ENCODE measurements at regions not wholly inside any gene's neighbourhood (a gene's known extent, or its start where the extent isn't known, plus 50 kb on each side); places are given as distances from the start of the nearest gene placed in this dataset.

- H3K4me3 ChIP-seq, result no peak overlapping the region
- H3K4me1 ChIP-seq (replicated peaks), result no peaks in the 10 kb centered on the region
- no peaks in the 10 kb centered on the region for H3K9me3 ChIP-seq
- no peak overlapping the region for H3K27ac ChIP-seq
- no peaks in the 10 kb centered on the region for H3K27me3 ChIP-seq (replicated peaks; ENCODE audit: insufficient read depth)
- 89% methylated on average over 8 of the region's 8 CpGs for WGBS
- H3K36me3 ChIP-seq, result no peaks in the 10 kb centered on the region
- intact Hi-C loops (cut with DNase I), result no loop called here
- DNase-seq (ENCODE audit: low spot score), result no peak
- TF ChIP-seq POLR2AphosphoS5 (IDR thresholded peaks at IDR 0.05) (no peak), POLR2A (IDR thresholded peaks at IDR 0.05) (no peak), CTCF (IDR thresholded peaks at IDR 0.05) (no peak)
Observed at GRCh38 chr3:15973414-15973813, 175.6 kb upstream of the ANKRD28 start.

- intact Hi-C loops (cut with DNase I), result no loop called here
- Histone ChIP-seq H3K36me3 (no peaks in the 10 kb centered on the region), H3K27me3 (replicated peaks; ENCODE audit: insufficient read depth) (no peaks in the 10 kb centered on the region), H3K4me1 (replicated peaks) (no peaks in the 10 kb centered on the region), H3K9me3 (no peaks in the 10 kb centered on the region), H3K4me3 (no peak overlapping the region), H3K27ac (no peak overlapping the region)
- 83% methylated on average over 1 of the region's 1 CpG for WGBS
- no peak for DNase-seq (ENCODE audit: low spot score)
- TF ChIP-seq POLR2A (IDR thresholded peaks at IDR 0.05) (no peak), CTCF (IDR thresholded peaks at IDR 0.05) (no peak), POLR2AphosphoS5 (IDR thresholded peaks at IDR 0.05) (no peak)
Observed at GRCh38 chr3:15973940-15974339, 176.2 kb upstream of the ANKRD28 start.

GRCh38 chr3:15974647-15975046 is 176.9 kb upstream of the ANKRD28 start:
- Histone ChIP-seq H3K27ac (no peak overlapping the region), H3K4me1 (replicated peaks) (no peaks in the 10 kb centered on the region), H3K36me3 (no peaks in the 10 kb centered on the region), H3K27me3 (replicated peaks; ENCODE audit: insufficient read depth) (no peaks in the 10 kb centered on the region), H3K4me3 (no peak overlapping the region), H3K9me3 (no peaks in the 10 kb centered on the region)
- WGBS, result 29% methylated on average over 6 of the region's 6 CpGs
- intact Hi-C loops (cut with DNase I), result no loop called here
- no peak for DNase-seq (ENCODE audit: low spot score)
- TF ChIP-seq POLR2A (IDR thresholded peaks at IDR 0.05), result no peak
- TF ChIP-seq POLR2AphosphoS5 (IDR thresholded peaks at IDR 0.05), result no peak
- TF ChIP-seq CTCF (IDR thresholded peaks at IDR 0.05), result no peak

- Histone ChIP-seq H3K4me3 (no peak overlapping the region), H3K36me3 (no peaks in the 10 kb centered on the region), H3K27me3 (replicated peaks; ENCODE audit: insufficient read depth) (no peaks in the 10 kb centered on the region), H3K4me1 (replicated peaks) (no peaks in the 10 kb centered on the region), H3K9me3 (no peaks in the 10 kb centered on the region), H3K27ac (no peak overlapping the region)
- no peak for TF ChIP-seq CTCF (IDR thresholded peaks at IDR 0.05)
- no peak for TF ChIP-seq POLR2A (IDR thresholded peaks at IDR 0.05)
- no peak for TF ChIP-seq POLR2AphosphoS5 (IDR thresholded peaks at IDR 0.05)
- intact Hi-C loops (cut with DNase I), result no loop called here
- no peak for DNase-seq (ENCODE audit: low spot score)
- WGBS, result 25% methylated on average over 2 of the region's 2 CpGs
Observed at GRCh38 chr3:15976524-15976923, 178.7 kb upstream of the ANKRD28 start.

- no peak for DNase-seq (ENCODE audit: low spot score)
- intact Hi-C loops (cut with DNase I), result no loop called here
- Histone ChIP-seq H3K4me3 (no peak overlapping the region), H3K27ac (no peak overlapping the region), H3K27me3 (replicated peaks; ENCODE audit: insufficient read depth) (no peaks in the 10 kb centered on the region), H3K36me3 (no peaks in the 10 kb centered on the region), H3K9me3 (no peaks in the 10 kb centered on the region), H3K4me1 (replicated peaks) (no peaks in the 10 kb centered on the region)
- 48% methylated on average over 1 of the region's 1 CpG for WGBS
- no peak for TF ChIP-seq CTCF (IDR thresholded peaks at IDR 0.05)
- TF ChIP-seq POLR2AphosphoS5 (IDR thresholded peaks at IDR 0.05), result no peak
- no peak for TF ChIP-seq POLR2A (IDR thresholded peaks at IDR 0.05)
Observed at GRCh38 chr3:15977090-15977489, 179.3 kb upstream of the ANKRD28 start.

All from prostate gland (tissue), 2 donors.